ENCODE measurements at regions not wholly inside any gene's neighbourhood (a gene's known extent, or its start where the extent isn't known, plus 50 kb on each side); places are given as distances from the start of the nearest gene placed in this dataset.

DNA sequence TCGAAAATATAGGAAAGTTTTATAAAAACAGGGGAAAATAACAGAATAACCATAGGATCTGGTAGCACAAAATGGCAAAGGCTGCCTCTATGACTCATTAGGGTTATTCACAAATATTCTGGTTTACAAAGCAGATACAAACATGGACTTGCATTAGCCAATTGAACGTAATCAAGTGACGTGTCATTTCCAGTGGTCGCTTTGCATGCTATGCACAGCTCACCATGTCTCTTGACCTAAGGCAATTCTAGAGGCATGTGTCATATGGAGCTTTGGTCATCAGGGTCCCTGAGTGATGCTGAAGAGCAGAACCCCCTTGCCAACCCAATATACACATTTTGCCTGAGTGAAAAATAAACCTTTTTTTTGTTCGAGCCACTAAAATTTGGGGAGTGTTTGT, 158.8 kb downstream of the TMEM161B start:
- Mint-ChIP-seq H3K27me3 (peaks cover 6% of the 10 kb centered on the region), H3K9me3 (peaks cover 0 to 4% (median 0%) of the 10 kb centered on the region in 7 donors), H3K36me3 (no peaks in the 10 kb centered on the region), H3K4me3 (no peak overlapping the region), H3K4me1 (no peaks in the 10 kb centered on the region), H3K27ac (no peak overlapping the region)
- no peak for ATAC-seq (ENCODE audit: low read depth in 2 of 2)
- DNase-seq, result no peak
- Histone ChIP-seq H3K4me3 (ENCODE audit: low read depth, low read length) (no peak overlapping the region), H3K27ac (ENCODE audit: insufficient read depth, low read length, poor library complexity, severe bottlenecking) (no peak overlapping the region), H3K4me1 (ENCODE audit: control insufficient read depth, insufficient read depth, low read length, poor library complexity, severe bottlenecking) (no peaks in the 10 kb centered on the region), H3K36me3 (ENCODE audit: control insufficient read depth, insufficient read depth, low read length) (no peaks in the 10 kb centered on the region), H3K27me3 (ENCODE audit: control insufficient read depth, insufficient read depth, low read length) (no peaks in the 10 kb centered on the region), H3K9me3 (ENCODE audit: control insufficient read depth in 2 of 2, low read length in 2 of 2) (no peaks in the 10 kb centered on the region)

DNA sequence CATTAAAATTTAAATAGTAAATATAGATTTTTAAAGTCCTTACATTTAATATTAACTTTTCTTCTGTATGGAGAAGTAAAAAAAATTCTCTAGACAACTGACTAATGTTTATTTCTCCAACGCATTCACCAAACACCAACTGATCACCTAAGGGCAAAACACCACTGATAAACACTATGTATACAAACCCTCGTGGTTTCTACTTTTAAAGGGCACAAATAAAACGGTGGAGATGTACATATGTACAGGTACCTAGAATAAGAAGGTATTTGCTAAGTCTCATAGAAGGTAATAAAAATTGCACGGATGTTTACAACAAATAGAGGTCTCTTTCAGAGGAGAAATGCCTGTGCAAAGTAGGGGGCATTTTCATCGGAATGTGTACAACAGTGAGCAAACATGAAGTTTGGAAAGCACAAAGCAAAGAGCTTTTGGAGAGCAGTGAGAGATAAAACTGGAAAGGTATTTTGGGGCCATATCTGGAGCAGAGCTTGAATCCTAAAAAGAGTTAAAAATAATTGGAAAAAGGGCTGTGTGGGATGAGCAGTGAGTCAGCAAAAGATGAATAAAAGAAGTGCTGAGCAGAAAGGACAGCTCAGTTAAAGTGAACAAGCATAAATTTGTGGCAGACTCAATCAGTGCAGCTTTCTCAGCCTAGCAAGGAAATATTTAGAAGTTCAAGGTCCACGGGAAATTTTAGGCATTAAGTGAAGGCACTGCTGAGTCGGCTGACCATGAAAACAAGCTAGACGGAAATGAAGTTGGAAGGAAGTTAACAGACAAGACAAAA, 160.0 kb downstream of the TMEM161B start:
- Histone ChIP-seq H3K27ac (ENCODE audit: insufficient read depth, low read length, poor library complexity, severe bottlenecking) (no peak overlapping the region), H3K4me1 (ENCODE audit: control insufficient read depth, insufficient read depth, low read length, poor library complexity, severe bottlenecking) (no peaks in the 10 kb centered on the region), H3K4me3 (ENCODE audit: low read depth, low read length) (no peak overlapping the region), H3K9me3 (ENCODE audit: control insufficient read depth in 2 of 2, low read length in 2 of 2) (no peaks in the 10 kb centered on the region), H3K36me3 (ENCODE audit: control insufficient read depth, insufficient read depth, low read length) (no peaks in the 10 kb centered on the region), H3K27me3 (ENCODE audit: control insufficient read depth, insufficient read depth, low read length) (no peaks in the 10 kb centered on the region)
- Mint-ChIP-seq H3K27ac (no peak overlapping the region), H3K4me3 (no peak overlapping the region), H3K27me3 (peaks cover 6% of the 10 kb centered on the region), H3K9me3 (peaks cover 0 to 7% (median 0%) of the 10 kb centered on the region in 7 donors), H3K4me1 (no peaks in the 10 kb centered on the region), H3K36me3 (no peaks in the 10 kb centered on the region)
- no peak for DNase-seq
- ATAC-seq (ENCODE audit: low read depth in 2 of 2), result no peak

DNA sequence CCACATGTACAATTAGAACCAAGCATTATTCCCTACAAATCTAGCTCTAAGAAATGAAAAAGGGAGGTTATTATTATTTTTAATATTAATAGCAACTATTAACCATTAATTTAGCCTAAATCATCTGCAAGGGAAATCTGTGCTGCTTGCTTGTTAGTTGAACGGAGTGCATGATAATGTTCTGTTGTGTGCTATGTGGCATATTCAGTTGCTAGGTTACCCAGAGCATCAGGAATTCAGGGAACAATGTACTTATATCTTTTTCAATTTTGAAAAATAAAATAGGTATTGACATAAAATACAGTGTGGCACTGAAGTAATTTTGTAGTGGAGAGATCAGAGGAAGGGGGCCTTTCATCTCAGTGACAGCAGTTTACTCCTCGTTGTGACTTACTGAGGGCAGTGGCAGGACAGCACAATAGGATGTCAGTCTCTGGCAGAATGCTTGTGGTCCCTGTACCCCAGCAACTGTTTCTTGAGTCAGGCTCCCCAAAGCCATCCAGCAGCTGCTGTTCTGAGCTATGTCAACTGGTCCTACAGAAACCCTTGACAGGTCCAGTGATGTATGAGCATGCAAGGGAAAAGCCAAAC, 173.6 kb downstream of the TMEM161B start:
- H3K27ac ChIP-seq (ENCODE audit: insufficient read depth, low read length, poor library complexity, severe bottlenecking), result no peak overlapping the region
- DNase-seq, result no peak
- ATAC-seq (ENCODE audit: low read depth in 2 of 2), result no peak
- Mint-ChIP-seq H3K27me3 (no peaks in the 10 kb centered on the region), H3K27ac (no peak overlapping the region), H3K4me3 (no peak overlapping the region), H3K4me1 (no peaks in the 10 kb centered on the region), H3K36me3 (no peaks in the 10 kb centered on the region), H3K9me3 (peaks cover 0 to 2% (median 0%) of the 10 kb centered on the region in 7 donors)
- H3K4me1 ChIP-seq (ENCODE audit: control insufficient read depth, insufficient read depth, low read length, poor library complexity, severe bottlenecking), result no peaks in the 10 kb centered on the region
- peaks cover 2% of the 10 kb centered on the region for H3K27me3 ChIP-seq (ENCODE audit: control insufficient read depth, insufficient read depth, low read length)
- H3K4me3 ChIP-seq (ENCODE audit: low read depth, low read length), result no peak overlapping the region
- no peaks in the 10 kb centered on the region for H3K9me3 ChIP-seq (ENCODE audit: control insufficient read depth in 2 of 2, low read length in 2 of 2)
- no peaks in the 10 kb centered on the region for H3K36me3 ChIP-seq (ENCODE audit: control insufficient read depth, insufficient read depth, low read length)

DNA sequence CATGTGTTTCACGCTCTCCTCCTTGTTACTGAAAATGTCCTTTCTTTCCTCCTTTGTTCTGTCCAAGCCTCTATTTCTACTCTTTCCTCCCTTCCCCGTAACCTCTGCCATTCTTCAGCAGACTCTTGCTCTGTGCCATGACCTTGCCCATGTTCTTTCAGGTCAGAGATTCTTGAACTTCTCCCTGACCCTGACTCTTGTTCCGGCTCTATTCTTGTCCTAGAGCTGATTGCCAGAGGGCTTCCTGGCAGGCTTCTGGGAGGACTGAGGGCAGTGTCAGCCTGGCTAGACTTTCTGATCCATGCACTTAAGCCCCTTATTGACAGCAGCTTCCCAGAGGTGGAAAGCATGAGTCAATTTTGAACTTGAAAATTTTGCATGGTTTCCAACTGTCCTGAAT, 174.2 kb downstream of the TMEM161B start:
- Histone ChIP-seq H3K4me1 (ENCODE audit: control insufficient read depth, insufficient read depth, low read length, poor library complexity, severe bottlenecking) (no peaks in the 10 kb centered on the region), H3K27ac (ENCODE audit: insufficient read depth, low read length, poor library complexity, severe bottlenecking) (no peak overlapping the region), H3K9me3 (ENCODE audit: control insufficient read depth in 2 of 2, low read length in 2 of 2) (no peaks in the 10 kb centered on the region), H3K36me3 (ENCODE audit: control insufficient read depth, insufficient read depth, low read length) (no peaks in the 10 kb centered on the region), H3K4me3 (ENCODE audit: low read depth, low read length) (no peak overlapping the region), H3K27me3 (ENCODE audit: control insufficient read depth, insufficient read depth, low read length) (peaks cover 2% of the 10 kb centered on the region)
- Mint-ChIP-seq H3K9me3 (no peaks in the 10 kb centered on the region), H3K4me3 (no peak overlapping the region), H3K36me3 (no peaks in the 10 kb centered on the region), H3K4me1 (no peaks in the 10 kb centered on the region), H3K27me3 (no peaks in the 10 kb centered on the region), H3K27ac (no peak overlapping the region)
- no peak for ATAC-seq (ENCODE audit: low read depth in 2 of 2)
- no peak for DNase-seq

DNA sequence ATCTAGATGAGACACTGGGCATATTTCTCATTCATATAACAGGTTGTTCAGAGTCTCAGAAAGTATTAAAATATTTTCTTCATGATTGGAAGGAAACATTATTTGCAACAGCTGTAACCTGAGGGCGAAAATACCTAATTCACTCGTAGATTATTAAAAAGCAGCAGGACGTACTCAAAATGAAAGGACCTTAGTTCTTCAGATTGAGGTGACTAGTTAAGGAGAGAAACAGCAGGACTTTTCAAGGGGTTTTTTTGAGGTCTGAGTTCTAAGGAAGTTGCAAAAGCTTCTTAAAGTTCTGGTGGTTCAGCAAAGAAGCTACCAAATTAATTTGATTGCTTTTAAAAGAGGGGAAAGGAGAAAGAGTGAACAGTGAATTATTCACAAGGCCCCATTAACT, 174.9 kb downstream of the TMEM161B start:
- Mint-ChIP-seq H3K36me3 (no peaks in the 10 kb centered on the region), H3K9me3 (no peaks in the 10 kb centered on the region), H3K27me3 (no peaks in the 10 kb centered on the region), H3K27ac (no peak overlapping the region), H3K4me3 (no peak overlapping the region), H3K4me1 (no peaks in the 10 kb centered on the region)
- no peak overlapping the region for H3K27ac ChIP-seq (ENCODE audit: insufficient read depth, low read length, poor library complexity, severe bottlenecking)
- H3K4me3 ChIP-seq (ENCODE audit: low read depth, low read length), result no peak overlapping the region
- no peaks in the 10 kb centered on the region for H3K4me1 ChIP-seq (ENCODE audit: control insufficient read depth, insufficient read depth, low read length, poor library complexity, severe bottlenecking)
- ATAC-seq (ENCODE audit: low read depth in 2 of 2) (no peak), DNase-seq (no peak)
- no peaks in the 10 kb centered on the region for H3K36me3 ChIP-seq (ENCODE audit: control insufficient read depth, insufficient read depth, low read length)
- peaks cover 2% of the 10 kb centered on the region for H3K27me3 ChIP-seq (ENCODE audit: control insufficient read depth, insufficient read depth, low read length)
- H3K9me3 ChIP-seq (ENCODE audit: control insufficient read depth in 2 of 2, low read length in 2 of 2), result no peaks in the 10 kb centered on the region

DNA sequence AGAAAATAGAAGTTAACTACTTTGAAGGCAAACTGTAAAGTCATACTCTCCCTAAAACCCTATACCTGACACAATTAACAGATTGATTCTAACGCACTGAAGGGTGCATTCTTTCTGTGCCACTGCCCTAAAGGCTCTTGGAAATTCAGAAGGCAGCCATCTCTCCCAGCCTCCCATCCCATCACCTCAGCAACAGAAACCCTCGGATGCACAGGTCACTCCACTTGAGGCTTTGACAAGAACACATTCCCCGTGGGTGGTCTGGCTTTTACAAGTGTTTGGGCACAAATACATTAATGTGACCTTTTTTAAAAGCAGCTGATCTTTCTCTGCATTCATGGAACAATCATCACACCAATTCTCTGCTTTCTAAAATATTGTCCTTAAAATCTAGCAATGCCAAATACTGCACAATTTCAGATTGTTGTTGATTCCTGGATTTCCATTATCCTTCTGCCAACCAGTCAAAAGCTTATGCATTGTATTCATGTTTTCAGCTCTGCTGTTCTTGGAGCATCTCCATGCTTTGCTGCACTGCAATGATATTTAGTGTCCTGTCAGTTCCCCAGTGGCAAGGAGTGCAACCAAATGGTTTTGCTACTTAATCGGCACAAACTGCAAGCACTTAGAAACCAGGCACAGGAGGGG, 175.6 kb downstream of the TMEM161B start:
- no peaks in the 10 kb centered on the region for H3K9me3 ChIP-seq (ENCODE audit: control insufficient read depth in 2 of 2, low read length in 2 of 2)
- Mint-ChIP-seq H3K9me3 (no peaks in the 10 kb centered on the region), H3K27me3 (no peaks in the 10 kb centered on the region), H3K4me3 (no peak overlapping the region), H3K4me1 (no peaks in the 10 kb centered on the region), H3K36me3 (no peaks in the 10 kb centered on the region), H3K27ac (no peak overlapping the region)
- no peaks in the 10 kb centered on the region for H3K36me3 ChIP-seq (ENCODE audit: control insufficient read depth, insufficient read depth, low read length)
- no peak for DNase-seq
- ATAC-seq (ENCODE audit: low read depth in 2 of 2), result no peak
- no peaks in the 10 kb centered on the region for H3K27me3 ChIP-seq (ENCODE audit: control insufficient read depth, insufficient read depth, low read length)
- H3K27ac ChIP-seq (ENCODE audit: insufficient read depth, low read length, poor library complexity, severe bottlenecking), result no peak overlapping the region
- no peak overlapping the region for H3K4me3 ChIP-seq (ENCODE audit: low read depth, low read length)
- H3K4me1 ChIP-seq (ENCODE audit: control insufficient read depth, insufficient read depth, low read length, poor library complexity, severe bottlenecking), result no peaks in the 10 kb centered on the region

DNA sequence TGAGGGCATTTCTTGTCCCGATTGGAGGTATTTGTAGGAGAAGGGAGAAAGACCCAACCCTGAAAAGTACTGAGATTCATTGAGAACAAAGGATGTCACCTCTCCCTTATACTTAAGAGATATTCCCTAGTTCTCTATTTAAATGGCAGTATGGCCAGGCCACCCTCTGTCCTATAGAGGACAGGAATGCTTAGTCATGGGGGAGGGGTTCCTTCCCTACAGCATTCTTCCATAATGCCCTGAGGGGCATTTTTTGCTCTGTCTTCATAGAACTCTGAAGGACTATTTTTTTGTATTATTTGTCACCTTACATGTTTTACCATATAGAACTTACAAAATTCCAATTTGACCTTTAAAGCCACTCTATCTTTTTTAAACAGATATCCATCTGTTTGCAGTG, 176.3 kb downstream of the TMEM161B start:
- H3K36me3 Mint-ChIP-seq, result no peaks in the 10 kb centered on the region
- no peaks in the 10 kb centered on the region for H3K9me3 ChIP-seq (ENCODE audit: control insufficient read depth in 2 of 2, low read length in 2 of 2)
- H3K27ac ChIP-seq (ENCODE audit: insufficient read depth, low read length, poor library complexity, severe bottlenecking), result no peak overlapping the region
- no peak overlapping the region for H3K27ac Mint-ChIP-seq
- no peaks in the 10 kb centered on the region for H3K4me1 Mint-ChIP-seq
- no peaks in the 10 kb centered on the region for H3K4me1 ChIP-seq (ENCODE audit: control insufficient read depth, insufficient read depth, low read length, poor library complexity, severe bottlenecking)
- H3K36me3 ChIP-seq (ENCODE audit: control insufficient read depth, insufficient read depth, low read length), result no peaks in the 10 kb centered on the region
- H3K9me3 Mint-ChIP-seq, result no peaks in the 10 kb centered on the region
- DNase-seq, result no peak
- H3K27me3 ChIP-seq (ENCODE audit: control insufficient read depth, insufficient read depth, low read length), result no peaks in the 10 kb centered on the region
- no peak overlapping the region for H3K4me3 Mint-ChIP-seq
- ATAC-seq (ENCODE audit: low read depth in 2 of 2), result no peak
- H3K4me3 ChIP-seq (ENCODE audit: low read depth, low read length), result no peak overlapping the region
- no peaks in the 10 kb centered on the region for H3K27me3 Mint-ChIP-seq

DNA sequence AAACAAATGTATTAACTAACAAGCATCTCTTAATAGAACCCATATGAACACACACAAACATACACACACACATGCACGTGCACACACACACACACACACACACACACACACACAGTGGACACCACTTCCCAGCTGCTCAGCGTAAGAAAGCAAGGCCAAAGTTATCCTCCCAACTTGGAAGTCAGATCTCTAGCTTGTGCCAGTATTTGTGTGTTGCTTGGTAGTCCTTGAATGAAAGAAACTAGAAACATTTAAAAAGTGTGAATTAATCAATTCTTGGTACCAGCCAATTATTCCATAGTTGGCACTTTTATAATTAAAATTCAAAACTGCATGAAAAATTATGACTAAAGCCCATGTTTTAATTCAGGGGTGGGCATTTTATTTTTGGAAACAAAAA, 178.1 kb downstream of the TMEM161B start:
- no peak overlapping the region for H3K4me3 ChIP-seq (ENCODE audit: low read depth, low read length)
- Mint-ChIP-seq H3K27ac (no peak overlapping the region), H3K27me3 (no peaks in the 10 kb centered on the region), H3K36me3 (no peaks in the 10 kb centered on the region), H3K4me3 (no peak overlapping the region), H3K4me1 (no peaks in the 10 kb centered on the region), H3K9me3 (no peaks in the 10 kb centered on the region)
- DNase-seq (no peak), ATAC-seq (ENCODE audit: low read depth in 2 of 2) (no peak)
- H3K36me3 ChIP-seq (ENCODE audit: control insufficient read depth, insufficient read depth, low read length), result no peaks in the 10 kb centered on the region
- no peak overlapping the region for H3K27ac ChIP-seq (ENCODE audit: insufficient read depth, low read length, poor library complexity, severe bottlenecking)
- H3K9me3 ChIP-seq (ENCODE audit: control insufficient read depth in 2 of 2, low read length in 2 of 2), result no peaks in the 10 kb centered on the region
- H3K4me1 ChIP-seq (ENCODE audit: control insufficient read depth, insufficient read depth, low read length, poor library complexity, severe bottlenecking), result no peaks in the 10 kb centered on the region
- H3K27me3 ChIP-seq (ENCODE audit: control insufficient read depth, insufficient read depth, low read length), result no peaks in the 10 kb centered on the region
